ENCODE measurements at regions not wholly inside any gene's neighbourhood (a gene's known extent, or its start where the extent isn't known, plus 50 kb on each side); places are given as distances from the start of the nearest gene placed in this dataset.

DNA sequence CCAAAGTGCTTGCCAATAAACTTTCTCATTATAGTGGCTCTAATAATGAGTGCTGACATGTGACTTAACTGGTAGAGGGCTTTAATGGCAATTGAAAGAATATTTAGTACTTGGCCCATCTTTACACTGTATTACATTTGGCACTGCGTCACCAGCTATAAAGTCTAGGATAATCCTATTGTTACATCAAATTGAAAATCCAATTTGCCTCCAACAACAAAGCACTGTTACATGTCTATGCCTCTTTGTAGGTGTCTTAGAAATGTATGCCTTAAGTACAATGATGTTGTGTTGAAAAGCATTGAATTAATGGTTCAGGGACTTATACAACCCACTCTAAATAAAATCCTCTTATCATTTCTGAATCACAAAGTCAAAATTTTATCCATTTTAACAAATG is 420.4 kb upstream of the JAG1 start:
- no peaks in the 10 kb centered on the region for H4K20me1 ChIP-seq (ENCODE audit: insufficient read depth, low read length)
- H3K79me2 ChIP-seq (ENCODE audit: low read length): no peaks in the 10 kb centered on the region
- no peaks in the 10 kb centered on the region for H3K9me2 ChIP-seq (replicated peaks; ENCODE audit: insufficient read depth, low read length)
- H3F3A ChIP-seq (ENCODE audit: insufficient read depth, low read length): no peaks in the 10 kb centered on the region; the same call in 1 of the 2 replicates
- no peaks in the 10 kb centered on the region for H3K27me3 ChIP-seq (replicated peaks; ENCODE audit: insufficient read depth, low read length)
- H3K9me3 ChIP-seq (replicated peaks; ENCODE audit: insufficient read depth, low read length): no peaks in the 10 kb centered on the region
- no peak overlapping the region for H2AFZ ChIP-seq (ENCODE audit: low read length)
- H3K36me3 ChIP-seq (replicated peaks; ENCODE audit: insufficient read depth, low read length): no peaks in the 10 kb centered on the region
- TF ChIP-seq EZH2 (optimal IDR thresholded peaks at IDR 0.05; ENCODE audit: low read depth, low read length): no peak
- TF ChIP-seq, protein P1, sequence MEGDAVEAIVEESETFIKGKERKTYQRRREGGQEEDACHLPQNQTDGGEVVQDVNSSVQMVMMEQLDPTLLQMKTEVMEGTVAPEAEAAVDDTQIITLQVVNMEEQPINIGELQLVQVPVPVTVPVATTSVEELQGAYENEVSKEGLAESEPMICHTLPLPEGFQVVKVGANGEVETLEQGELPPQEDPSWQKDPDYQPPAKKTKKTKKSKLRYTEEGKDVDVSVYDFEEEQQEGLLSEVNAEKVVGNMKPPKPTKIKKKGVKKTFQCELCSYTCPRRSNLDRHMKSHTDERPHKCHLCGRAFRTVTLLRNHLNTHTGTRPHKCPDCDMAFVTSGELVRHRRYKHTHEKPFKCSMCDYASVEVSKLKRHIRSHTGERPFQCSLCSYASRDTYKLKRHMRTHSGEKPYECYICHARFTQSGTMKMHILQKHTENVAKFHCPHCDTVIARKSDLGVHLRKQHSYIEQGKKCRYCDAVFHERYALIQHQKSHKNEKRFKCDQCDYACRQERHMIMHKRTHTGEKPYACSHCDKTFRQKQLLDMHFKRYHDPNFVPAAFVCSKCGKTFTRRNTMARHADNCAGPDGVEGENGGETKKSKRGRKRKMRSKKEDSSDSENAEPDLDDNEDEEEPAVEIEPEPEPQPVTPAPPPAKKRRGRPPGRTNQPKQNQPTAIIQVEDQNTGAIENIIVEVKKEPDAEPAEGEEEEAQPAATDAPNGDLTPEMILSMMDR (IDR thresholded peaks at IDR 0.05; ENCODE audit: low read length): no peak
- no peak for TF ChIP-seq EZH2phosphoT487 (IDR thresholded peaks at IDR 0.05; ENCODE audit: low read length)
- H3K27ac ChIP-seq (ENCODE audit: low read length): no peak overlapping the region
- H3K9ac ChIP-seq (ENCODE audit: low read length): no peak overlapping the region
- H3K4me3 ChIP-seq (ENCODE audit: low read length): no peak overlapping the region
- H3K4me2 ChIP-seq (ENCODE audit: low read depth, low read length): no peak overlapping the region
- H3K4me1 ChIP-seq (ENCODE audit: low read length): no peaks in the 10 kb centered on the region
- no peak for DNase-seq

DNA sequence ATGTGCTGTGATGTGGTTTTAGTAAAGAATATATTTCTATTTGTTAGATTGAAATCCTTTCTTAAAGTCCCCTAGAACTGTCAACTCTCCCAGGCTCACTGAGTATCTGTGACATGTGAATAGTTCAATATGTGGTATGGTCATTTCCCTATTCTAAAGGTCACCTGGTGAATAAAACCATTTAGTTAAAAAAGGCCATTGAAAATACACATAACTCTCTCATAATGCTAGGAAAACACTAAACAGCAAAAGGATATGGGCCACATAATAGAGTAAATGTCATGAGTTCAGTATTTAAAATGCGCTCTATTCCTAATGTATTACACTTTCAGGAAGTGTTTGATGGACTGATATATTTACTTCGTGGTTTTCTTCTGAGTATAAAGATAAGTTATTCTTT is 420.9 kb upstream of the JAG1 start:
- TF ChIP-seq, protein P1 (IDR thresholded peaks at IDR 0.05; ENCODE audit: low read length): no peak
- TF ChIP-seq EZH2phosphoT487 (IDR thresholded peaks at IDR 0.05; ENCODE audit: low read length) (no peak), EZH2 (optimal IDR thresholded peaks at IDR 0.05; ENCODE audit: low read depth, low read length) (no peak)
- no peak overlapping the region for H3K4me2 ChIP-seq (ENCODE audit: low read depth, low read length)
- H4K20me1 ChIP-seq (ENCODE audit: insufficient read depth, low read length): no peaks in the 10 kb centered on the region
- no peak overlapping the region for H2AFZ ChIP-seq (ENCODE audit: low read length)
- no peaks in the 10 kb centered on the region for H3K9me3 ChIP-seq (replicated peaks; ENCODE audit: insufficient read depth, low read length)
- H3K27me3 ChIP-seq (replicated peaks; ENCODE audit: insufficient read depth, low read length): no peaks in the 10 kb centered on the region
- H3K4me3 ChIP-seq (ENCODE audit: low read length): no peak overlapping the region
- H3K27ac ChIP-seq (ENCODE audit: low read length): no peak overlapping the region
- H3K9ac ChIP-seq (ENCODE audit: low read length): no peak overlapping the region
- H3K36me3 ChIP-seq (replicated peaks; ENCODE audit: insufficient read depth, low read length): no peaks in the 10 kb centered on the region
- H3F3A ChIP-seq (ENCODE audit: insufficient read depth, low read length): no peaks in the 10 kb centered on the region; the same call in 1 of the 2 replicates
- no peaks in the 10 kb centered on the region for H3K9me2 ChIP-seq (replicated peaks; ENCODE audit: insufficient read depth, low read length)
- DNase-seq: no peak
- no peaks in the 10 kb centered on the region for H3K4me1 ChIP-seq (ENCODE audit: low read length)
- no peaks in the 10 kb centered on the region for H3K79me2 ChIP-seq (ENCODE audit: low read length)

DNA sequence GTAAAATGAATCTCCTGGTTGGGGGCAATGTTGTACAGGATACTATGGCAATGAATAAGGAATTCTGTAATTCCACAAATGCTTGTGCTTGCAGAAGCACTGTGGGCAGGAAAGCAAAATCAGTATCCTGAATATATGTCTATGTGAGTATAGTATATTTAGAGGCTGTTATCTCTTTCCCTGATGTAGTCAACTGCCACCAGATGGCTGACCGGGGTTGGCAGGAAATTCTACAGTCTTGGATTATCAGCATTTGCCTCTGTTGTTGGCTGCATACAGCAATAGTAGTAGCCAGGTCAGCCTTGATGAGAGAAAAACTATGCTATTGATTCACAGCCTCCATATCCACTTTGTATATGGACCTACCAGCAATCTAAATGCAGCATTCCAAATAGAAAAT is 425.1 kb upstream of the JAG1 start:
- no peaks in the 10 kb centered on the region for H3K9me2 ChIP-seq (replicated peaks; ENCODE audit: insufficient read depth, low read length)
- no peaks in the 10 kb centered on the region for H3K27me3 ChIP-seq (replicated peaks; ENCODE audit: insufficient read depth, low read length)
- H3K4me3 ChIP-seq (ENCODE audit: low read length): no peak overlapping the region
- no peak overlapping the region for H2AFZ ChIP-seq (ENCODE audit: low read length)
- TF ChIP-seq EZH2phosphoT487 (IDR thresholded peaks at IDR 0.05; ENCODE audit: low read length) (no peak), EZH2 (optimal IDR thresholded peaks at IDR 0.05; ENCODE audit: low read depth, low read length) (no peak)
- TF ChIP-seq, protein P1 (IDR thresholded peaks at IDR 0.05; ENCODE audit: low read length): no peak
- no peaks in the 10 kb centered on the region for H3K79me2 ChIP-seq (ENCODE audit: low read length)
- H3K9me3 ChIP-seq (replicated peaks; ENCODE audit: insufficient read depth, low read length): no peaks in the 10 kb centered on the region
- no peak for DNase-seq
- H3K27ac ChIP-seq (ENCODE audit: low read length): no peak overlapping the region
- no peaks in the 10 kb centered on the region for H3F3A ChIP-seq (ENCODE audit: insufficient read depth, low read length)
- H4K20me1 ChIP-seq (ENCODE audit: insufficient read depth, low read length): no peaks in the 10 kb centered on the region
- no peaks in the 10 kb centered on the region for H3K36me3 ChIP-seq (replicated peaks; ENCODE audit: insufficient read depth, low read length)
- H3K9ac ChIP-seq (ENCODE audit: low read length): no peak overlapping the region
- no peaks in the 10 kb centered on the region for H3K4me1 ChIP-seq (ENCODE audit: low read length)
- H3K4me2 ChIP-seq (ENCODE audit: low read depth, low read length): no peak overlapping the region
